ENCODE measurements at regions not wholly inside any gene's neighbourhood (a gene's known extent, or its start where the extent isn't known, plus 50 kb on each side); places are given as distances from the start of the nearest gene placed in this dataset.

DNA sequence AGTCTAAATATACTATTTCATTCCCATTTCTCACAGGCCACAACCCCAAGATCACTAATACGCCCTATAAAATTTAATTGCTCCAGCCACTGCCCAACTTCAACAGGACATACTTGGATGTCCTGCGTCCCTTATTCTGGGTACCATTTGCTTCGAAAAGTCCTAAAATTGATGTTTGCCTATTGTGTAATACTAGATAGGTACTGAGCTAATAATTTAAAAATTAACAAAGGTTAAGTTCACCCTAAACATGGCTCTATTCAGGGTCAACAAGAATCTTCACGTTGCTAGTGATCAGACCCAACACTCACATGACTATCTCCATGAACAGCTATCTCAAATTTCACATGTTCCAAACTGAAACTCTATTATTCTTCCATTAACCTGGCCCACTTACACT, 296.4 kb upstream of the RND3 start:
- no peak for DNase-seq (ENCODE audit: low spot score)

GRCh38 chr2:150783015-150783414, 295.5 kb upstream of the RND3 start:
- no peak for DNase-seq (ENCODE audit: low spot score)

DNA sequence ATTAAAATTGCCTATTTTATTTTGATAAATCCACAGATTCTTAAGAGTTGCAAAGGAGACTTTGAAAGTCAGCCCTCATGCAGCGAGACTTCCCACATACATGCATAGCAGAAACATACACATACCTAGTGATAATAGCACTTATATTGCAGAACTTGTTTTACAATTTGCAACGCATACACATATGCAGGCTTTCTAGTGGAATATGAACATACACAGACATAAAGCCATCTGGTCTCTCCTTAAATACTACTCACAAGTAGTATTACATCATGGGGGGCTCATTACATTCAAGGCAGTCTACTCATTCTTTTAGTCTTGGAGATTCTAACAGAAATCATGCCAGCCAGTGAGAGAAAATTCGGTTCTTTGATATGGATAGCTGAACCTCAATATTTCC, 295.1 kb upstream of the RND3 start:
- DNase-seq (ENCODE audit: low spot score) = no peak

- DNase-seq (ENCODE audit: low spot score) = no peak
Measured at GRCh38 chr2:150781142-150781541, 293.7 kb upstream of the RND3 start.

GRCh38 chr2:150778828-150779227, 291.4 kb upstream of the RND3 start:
- DNase-seq (ENCODE audit: low spot score) = no peak

GRCh38 chr2:150769421-150769820, 282.0 kb upstream of the RND3 start:
- DNase-seq (ENCODE audit: low spot score) = no peak

- no peak for DNase-seq (ENCODE audit: low spot score)
Measured at GRCh38 chr2:150767991-150768746, 280.7 kb upstream of the RND3 start.

GRCh38 chr2:150762571-150762970, 275.1 kb upstream of the RND3 start:
- DNase-seq (ENCODE audit: low spot score) = no peak

- DNase-seq (ENCODE audit: low spot score) = no peak
Measured at GRCh38 chr2:150759531-150759930, 272.1 kb upstream of the RND3 start.

DNA sequence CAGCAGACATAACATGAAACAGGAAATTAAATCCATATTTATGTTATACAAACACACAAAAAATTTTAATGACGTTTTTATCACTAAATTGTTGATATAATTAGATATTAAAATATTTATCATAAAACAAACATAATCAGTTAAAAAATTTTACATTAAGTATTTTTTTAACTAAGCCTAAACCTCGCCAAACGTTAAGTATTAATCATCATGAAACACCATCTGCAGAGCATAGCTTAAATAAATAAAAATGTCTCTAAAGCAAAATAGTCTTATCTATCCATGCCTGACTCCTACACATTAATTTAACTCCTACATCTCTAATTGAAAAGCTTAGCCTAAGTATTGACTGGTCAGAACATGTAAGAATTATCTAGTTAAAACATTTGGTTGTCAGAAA, 271.6 kb upstream of the RND3 start:
- no peak for DNase-seq (ENCODE audit: low spot score)

DNA sequence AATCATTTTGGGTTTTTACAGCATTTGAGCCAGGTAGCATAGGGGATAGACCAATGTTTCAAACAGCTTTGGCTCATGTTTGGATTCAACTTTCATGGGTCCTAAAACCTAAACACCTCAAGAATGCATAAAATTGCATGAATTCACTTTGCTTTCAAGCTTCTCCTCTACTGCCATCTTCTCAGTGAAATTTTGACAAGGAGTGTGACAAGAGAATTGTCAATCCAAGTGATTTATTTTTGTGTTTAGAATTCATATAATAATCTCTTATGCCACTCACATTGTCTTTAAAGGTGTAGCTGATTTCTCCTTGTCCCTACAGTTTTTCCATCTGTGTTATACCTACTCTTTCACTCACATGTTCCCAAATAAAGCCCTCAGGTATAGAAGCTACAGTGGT, 264.8 kb upstream of the RND3 start:
- no peak for DNase-seq (ENCODE audit: low spot score)

GRCh38 chr2:150750720-150751119, 263.3 kb upstream of the RND3 start:
- no peak for DNase-seq (ENCODE audit: low spot score)

- DNase-seq (ENCODE audit: low spot score) = no peak
Measured at GRCh38 chr2:150742094-150742493, 254.6 kb upstream of the RND3 start.

DNA sequence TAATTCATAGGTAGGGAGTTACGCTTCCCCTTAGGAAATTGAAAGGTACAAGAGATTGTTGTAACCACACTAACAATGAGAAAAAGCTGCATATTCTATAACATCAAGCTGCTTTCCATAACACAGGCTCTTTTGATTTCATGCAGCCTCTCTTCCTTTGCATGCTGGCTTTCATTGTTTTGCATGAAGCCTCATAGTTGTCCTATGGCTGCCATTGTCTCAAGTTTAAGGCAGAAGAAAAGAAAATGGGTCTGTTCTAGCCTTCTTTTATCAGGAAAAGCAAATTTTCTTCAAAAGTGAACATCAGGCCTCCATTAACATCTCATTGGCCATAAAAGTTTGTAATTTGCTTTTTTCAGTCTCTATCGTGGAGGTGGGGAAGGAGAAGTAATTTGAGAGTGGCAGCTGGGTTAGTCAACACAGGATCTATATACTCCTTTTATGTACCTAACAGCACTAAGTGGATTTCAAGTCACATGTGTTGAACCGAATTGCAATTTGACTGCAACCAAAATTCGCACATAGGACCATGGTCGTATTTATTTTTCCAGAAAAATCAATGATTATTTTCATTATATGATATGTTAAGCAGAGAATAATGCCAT, 248.5 kb upstream of the RND3 start:
- DNase-seq (ENCODE audit: low spot score) = no peak

GRCh38 chr2:150733051-150733618, 245.7 kb upstream of the RND3 start:
- no peak for DNase-seq (ENCODE audit: low spot score)

DNA sequence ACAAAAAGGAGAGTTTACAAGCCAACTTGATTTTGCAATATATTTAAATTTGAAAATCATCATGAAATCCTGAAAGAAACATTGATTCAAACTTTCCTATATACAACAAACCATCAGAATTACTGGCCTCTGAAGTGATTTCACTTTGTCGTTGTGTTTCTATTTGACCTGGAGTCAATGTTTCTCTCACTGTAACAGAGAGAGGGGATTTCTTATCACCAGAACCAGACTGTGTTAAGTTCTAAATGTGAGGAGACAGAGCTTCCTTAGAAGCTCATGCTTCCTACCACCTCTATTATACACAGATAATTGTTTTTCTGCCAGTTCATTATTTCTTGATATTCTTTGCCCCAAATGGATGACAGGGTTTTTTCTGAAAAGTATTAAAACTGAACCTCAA, 245.0 kb upstream of the RND3 start:
- DNase-seq (ENCODE audit: low spot score) = no peak

DNA sequence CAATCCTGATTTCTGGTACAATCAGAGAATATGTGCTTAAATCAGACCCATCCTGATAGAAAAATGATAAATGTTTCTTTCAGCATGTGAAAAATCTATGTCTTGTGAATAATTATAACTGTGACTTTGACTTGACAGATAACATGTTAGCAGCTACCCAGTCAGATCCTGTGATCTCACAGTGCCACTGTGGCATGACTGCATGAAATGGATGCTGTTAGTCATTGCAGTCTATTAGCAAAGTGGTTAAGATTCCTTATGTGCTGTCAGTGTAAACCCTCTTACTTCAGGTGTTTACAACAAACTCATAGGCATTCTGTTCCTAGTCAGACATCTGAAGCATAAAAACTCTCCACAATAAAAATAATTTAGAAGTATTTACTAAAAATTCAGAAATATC, 244.6 kb upstream of the RND3 start:
- DNase-seq (ENCODE audit: low spot score) = no peak

- DNase-seq (ENCODE audit: low spot score) = no peak
Measured at GRCh38 chr2:150729495-150729955, 242.1 kb upstream of the RND3 start.

DNA sequence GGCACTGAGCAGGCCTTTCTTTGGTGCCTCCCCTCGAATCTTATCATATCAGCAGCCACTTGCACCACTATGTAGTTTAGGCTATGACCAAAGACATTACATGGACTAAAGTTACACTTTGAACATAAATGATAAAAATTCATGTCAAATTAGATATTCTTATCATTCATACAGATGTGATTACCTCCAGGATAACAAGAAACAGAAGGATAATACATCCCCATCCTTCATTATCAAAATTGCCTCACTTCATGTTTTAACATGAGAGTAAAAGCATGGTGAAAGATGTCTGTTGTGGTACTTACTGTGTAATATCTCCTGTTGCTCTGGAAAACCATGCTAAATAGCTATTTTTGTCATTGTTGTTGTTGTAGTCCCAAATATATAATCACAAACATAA, 230.8 kb upstream of the RND3 start:
- no peak for DNase-seq (ENCODE audit: low spot score)

- DNase-seq (ENCODE audit: low spot score) = no peak
Measured at GRCh38 chr2:150716186-150716585, 228.7 kb upstream of the RND3 start.

- no peak for DNase-seq (ENCODE audit: low spot score)
Measured at GRCh38 chr2:150715501-150715900, 228.0 kb upstream of the RND3 start.

DNA sequence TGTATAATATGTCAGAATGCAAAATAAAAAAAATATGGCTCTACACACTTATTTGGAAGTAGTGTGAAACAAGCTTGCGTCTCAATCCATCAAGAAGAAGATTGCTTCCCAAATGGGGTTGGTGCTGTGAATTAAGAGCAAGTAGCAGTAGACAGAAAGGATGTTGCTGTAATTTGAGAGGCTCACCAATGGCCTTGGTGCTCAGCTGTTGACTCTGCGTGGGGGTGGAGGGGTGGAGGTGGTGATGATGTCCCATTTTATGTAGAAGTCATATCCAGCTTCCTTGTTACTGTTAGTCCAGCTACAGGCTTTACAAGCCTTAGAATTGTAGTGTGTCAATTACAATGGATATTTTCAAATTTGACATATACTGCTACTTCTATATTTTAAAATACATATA, 223.4 kb upstream of the RND3 start:
- no peak for DNase-seq (ENCODE audit: low spot score)

- no peak for DNase-seq (ENCODE audit: low spot score)
Measured at GRCh38 chr2:150710041-150710440, 222.6 kb upstream of the RND3 start.

- no peak for DNase-seq (ENCODE audit: low spot score)
Measured at GRCh38 chr2:150706561-150706960, 219.1 kb upstream of the RND3 start.

All from LoVo (cell line).